Lower leg skin (tissue), 3 donors: ENCODE measurements at regions not wholly inside any gene's neighbourhood (a gene's known extent, or its start where the extent isn't known, plus 50 kb on each side); places are given as distances from the start of the nearest gene placed in this dataset.

Experiments used
- POLR2A ChIP-seq, 2 donors: fragments of 450-650 bp; IDR thresholded peaks; one replicate each; pipeline ENCODE4 v1.6.1; 2016 to 2017; ENCODE audit warnings: antibody characterized with exemption in 2 of 2, mild to moderate bottlenecking in 1 of 2, moderate library complexity in 1 of 2
- TF ChIP-seq, protein P1 (sequence below), 3 donors: fragments of 450-650 bp; IDR thresholded peaks; one replicate each; pipeline ENCODE4 v1.5.1; 2016; ENCODE audit warnings: antibody characterized with exemption in 3 of 3, mild to moderate bottlenecking in 3 of 3, moderate library complexity in 2 of 3

DNA sequence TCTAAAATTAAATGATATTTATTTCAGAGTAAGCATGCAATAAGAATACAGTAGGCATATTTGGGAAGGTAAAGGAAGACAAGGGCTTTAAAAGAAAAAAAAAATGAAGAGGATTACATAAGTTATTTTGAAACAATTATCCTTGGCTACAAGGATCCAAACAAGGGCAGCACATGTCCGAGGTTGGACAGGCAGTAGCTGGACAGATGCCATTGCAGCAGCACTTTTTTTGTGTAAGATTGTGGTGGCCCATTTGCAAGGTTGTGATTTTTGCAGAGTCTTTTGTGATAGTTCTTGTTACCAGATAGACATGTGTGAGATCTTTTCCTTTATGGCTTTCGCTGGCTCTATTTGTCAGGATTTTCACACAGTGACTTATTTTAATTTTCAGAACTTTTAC lies 89.4 kb upstream of the COG2 start:
- TF ChIP-seq, protein P1, sequence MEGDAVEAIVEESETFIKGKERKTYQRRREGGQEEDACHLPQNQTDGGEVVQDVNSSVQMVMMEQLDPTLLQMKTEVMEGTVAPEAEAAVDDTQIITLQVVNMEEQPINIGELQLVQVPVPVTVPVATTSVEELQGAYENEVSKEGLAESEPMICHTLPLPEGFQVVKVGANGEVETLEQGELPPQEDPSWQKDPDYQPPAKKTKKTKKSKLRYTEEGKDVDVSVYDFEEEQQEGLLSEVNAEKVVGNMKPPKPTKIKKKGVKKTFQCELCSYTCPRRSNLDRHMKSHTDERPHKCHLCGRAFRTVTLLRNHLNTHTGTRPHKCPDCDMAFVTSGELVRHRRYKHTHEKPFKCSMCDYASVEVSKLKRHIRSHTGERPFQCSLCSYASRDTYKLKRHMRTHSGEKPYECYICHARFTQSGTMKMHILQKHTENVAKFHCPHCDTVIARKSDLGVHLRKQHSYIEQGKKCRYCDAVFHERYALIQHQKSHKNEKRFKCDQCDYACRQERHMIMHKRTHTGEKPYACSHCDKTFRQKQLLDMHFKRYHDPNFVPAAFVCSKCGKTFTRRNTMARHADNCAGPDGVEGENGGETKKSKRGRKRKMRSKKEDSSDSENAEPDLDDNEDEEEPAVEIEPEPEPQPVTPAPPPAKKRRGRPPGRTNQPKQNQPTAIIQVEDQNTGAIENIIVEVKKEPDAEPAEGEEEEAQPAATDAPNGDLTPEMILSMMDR (IDR thresholded peaks at IDR 0.05) = no peak
- TF ChIP-seq POLR2A (IDR thresholded peaks at IDR 0.05) = no peak
